RPMI8226 (cell line): ENCODE measurements at regions not wholly inside any gene's neighbourhood (a gene's known extent, or its start where the extent isn't known, plus 50 kb on each side); places are given as distances from the start of the nearest gene placed in this dataset.

ENCODE experiments used
- DNase-seq: peaks from one replicate; pipeline ENCODE4 v3.0.0-alpha.2; 2015

- peak; percentile 58 for DNase-seq
Measured at GRCh38 chr10:130466271-130466997, 330.2 kb downstream of the GLRX3 start.

GRCh38 chr10:130470286-130470685 lies 334.1 kb downstream of the GLRX3 start:
- DNase-seq = no peak

- no peak for DNase-seq
Measured at GRCh38 chr10:130470973-130471372, 334.8 kb downstream of the GLRX3 start.

- no peak for DNase-seq
Measured at GRCh38 chr10:130471486-130471885, 335.3 kb downstream of the GLRX3 start.

GRCh38 chr10:130472236-130472635 lies 336.0 kb downstream of the GLRX3 start:
- no peak for DNase-seq

DNA sequence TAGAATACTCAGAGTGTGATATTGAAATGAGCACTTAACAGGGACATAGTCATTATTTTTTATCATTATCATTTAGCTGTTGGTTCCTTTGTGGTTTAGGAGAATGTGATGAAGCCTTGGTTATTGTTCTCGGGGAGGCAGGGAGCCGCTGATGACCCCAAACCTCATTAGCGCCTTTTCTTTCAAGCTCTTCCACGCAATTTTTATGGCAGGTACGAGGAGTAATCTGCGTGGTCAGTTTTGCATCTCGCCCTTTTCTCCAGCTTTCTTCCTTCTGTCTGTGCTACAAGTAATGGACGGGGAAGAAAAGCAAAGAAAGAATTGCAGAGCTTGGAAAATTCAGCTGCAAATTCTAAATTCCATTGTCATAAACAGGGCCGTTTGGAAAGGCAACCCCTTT lies 338.4 kb downstream of the GLRX3 start:
- no peak for DNase-seq

- DNase-seq = no peak
Measured at GRCh38 chr10:130477360-130477759, 341.2 kb downstream of the GLRX3 start.

DNA sequence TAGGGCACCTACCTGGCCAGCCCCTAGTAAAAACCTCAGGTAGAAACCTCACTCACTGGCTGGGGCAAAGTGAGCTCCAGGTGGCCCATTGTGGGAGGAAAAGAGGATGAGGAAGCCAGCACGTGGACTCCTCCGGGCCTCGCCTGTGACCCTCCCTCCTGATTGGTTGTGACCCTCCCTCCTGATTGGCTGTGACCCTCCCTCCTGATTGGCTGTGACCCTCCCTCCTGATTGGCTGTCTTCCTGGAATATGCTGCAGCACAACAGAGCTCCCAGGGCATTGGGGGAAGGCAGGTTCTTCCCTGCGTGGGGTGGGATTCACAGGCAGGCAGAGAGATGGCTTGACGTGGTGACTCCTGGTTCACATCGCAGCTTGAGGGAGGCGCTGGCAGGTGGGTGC lies 343.0 kb downstream of the GLRX3 start:
- no peak for DNase-seq

- no peak for DNase-seq
Measured at GRCh38 chr10:130479926-130480325, 343.7 kb downstream of the GLRX3 start.

DNA sequence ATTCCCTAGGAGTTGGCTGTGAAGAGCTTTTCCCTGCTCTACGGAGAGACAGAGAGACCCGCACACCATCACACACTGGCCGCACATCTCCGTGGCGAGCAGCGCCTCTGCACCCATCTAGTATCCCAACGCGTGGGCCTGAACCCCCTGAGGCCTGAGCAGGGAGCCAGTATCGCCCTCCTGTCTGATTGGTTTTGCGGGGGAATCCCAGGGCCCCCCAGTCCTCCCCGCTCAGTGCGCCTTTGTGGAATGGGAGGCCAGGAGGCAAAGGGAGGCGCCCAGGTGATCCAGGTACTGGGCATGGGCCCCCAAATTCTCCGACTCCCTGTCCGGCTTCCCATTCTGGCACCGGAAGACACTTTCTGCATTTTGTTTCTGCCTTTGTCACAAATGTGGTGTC lies 344.3 kb downstream of the GLRX3 start:
- no peak for DNase-seq

DNA sequence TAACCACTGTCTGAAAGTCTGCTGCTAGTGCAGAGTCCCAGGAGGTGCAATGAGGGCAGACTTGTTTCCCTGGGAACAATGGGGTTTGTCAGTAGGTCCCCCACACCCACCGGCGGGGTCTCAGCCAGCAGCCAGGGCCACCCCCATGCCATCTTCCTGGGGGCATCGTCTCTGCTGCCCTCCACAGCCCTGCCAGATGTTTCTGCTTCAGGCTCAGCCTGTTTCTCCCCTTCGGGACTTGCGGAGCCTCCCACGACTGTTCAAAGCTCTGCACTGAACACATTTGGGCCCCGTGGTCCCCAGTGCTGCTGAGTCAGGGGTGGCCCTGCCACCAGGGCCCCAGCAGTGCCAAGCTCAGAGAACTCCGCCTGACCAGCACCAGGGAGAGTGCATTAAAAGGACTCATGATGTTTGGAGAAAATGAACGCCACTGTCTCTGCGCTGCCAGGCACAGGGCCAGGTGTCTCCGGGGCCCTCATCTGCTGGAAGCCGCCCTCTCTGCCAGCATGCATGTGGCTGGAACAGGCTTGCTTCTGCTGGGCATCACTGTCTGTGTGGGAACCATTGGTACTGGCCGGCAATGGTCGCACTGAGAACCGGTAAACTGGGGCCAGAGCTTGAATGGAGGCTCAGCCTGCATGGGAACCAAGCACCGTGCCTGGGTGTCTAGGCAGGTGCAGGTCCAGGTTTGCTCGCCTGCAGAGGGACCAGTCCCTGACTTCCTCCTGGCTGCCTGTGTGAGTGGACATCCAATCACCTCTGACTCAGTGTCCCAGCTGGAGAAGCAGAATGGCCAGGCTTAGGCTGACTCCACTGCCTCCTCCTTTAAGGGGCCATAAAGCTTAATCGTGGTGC lies 345.1 kb downstream of the GLRX3 start:
- DNase-seq = no peak

DNA sequence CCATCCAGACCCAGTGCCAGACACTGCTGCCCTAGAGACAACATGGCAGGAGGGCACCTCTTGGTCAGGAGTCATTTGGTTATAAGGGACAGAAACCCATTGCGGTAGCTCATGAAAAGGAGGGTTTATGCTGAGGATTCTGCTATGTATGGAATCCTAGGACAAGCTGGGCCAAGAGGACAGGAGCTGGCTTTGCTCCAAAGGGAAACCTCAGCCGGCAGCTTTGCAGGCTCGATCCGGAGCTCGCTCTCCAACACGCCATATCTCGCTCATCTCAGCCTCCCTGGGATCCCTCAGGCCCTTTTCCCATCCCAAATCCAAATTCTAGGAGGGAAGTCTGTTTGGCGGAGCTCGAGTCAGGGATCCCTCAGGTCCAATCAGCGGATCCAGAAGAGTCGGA lies 345.7 kb downstream of the GLRX3 start:
- no peak for DNase-seq

GRCh38 chr10:130483691-130484467 lies 347.7 kb downstream of the GLRX3 start:
- no peak for DNase-seq

- DNase-seq = no peak
Measured at GRCh38 chr10:130484468-130485180, 348.4 kb downstream of the GLRX3 start.

GRCh38 chr10:130485236-130485957 lies 349.2 kb downstream of the GLRX3 start:
- no peak for DNase-seq

- DNase-seq = no peak
Measured at GRCh38 chr10:130485958-130486895, 350.0 kb downstream of the GLRX3 start.

DNA sequence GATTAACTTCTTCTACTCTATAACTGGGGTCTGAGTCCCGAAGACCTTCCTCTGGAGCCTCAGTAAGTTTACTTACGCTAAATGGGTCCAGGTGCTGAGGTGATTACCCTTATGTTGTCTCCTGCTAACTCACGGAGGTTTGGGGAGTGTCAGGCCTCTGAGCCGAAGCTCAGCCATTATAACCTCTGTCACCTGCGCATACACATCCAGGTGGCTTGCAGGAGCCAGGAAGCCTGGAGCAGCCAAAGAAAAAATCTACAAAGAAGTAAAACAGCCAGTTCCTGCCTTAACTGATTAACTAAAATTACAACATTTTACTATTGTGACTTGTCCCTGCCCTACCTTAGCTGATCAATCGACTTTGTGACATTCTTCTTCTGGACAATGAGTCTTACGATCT lies 350.7 kb downstream of the GLRX3 start:
- no peak for DNase-seq

DNA sequence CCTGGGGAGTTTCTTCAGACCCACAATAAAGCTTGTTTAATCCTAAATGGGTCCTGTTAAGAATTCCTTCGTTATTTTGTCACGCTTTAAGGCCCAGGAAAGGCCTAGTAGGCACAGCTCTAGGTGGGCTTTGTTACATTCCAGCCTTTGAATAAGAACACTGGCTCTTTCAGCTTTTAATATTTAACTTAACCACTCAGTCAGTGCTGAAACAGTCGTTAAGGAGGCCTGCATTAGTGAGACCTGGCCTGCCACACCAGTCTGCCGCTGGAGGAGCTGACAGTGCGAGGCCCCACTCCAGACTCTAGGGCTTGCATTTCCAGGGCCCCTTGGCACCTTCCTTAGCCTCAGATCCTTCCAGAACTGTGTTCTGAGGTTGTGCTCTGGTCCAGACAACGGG lies 351.4 kb downstream of the GLRX3 start:
- no peak for DNase-seq

- DNase-seq = no peak
Measured at GRCh38 chr10:130489891-130490290, 353.7 kb downstream of the GLRX3 start.

- DNase-seq = no peak
Measured at GRCh38 chr10:130491011-130491692, 355.0 kb downstream of the GLRX3 start.
